ENCODE measurements at regions not wholly inside any gene's neighbourhood (a gene's known extent, or its start where the extent isn't known, plus 50 kb on each side); places are given as distances from the start of the nearest gene placed in this dataset.

GRCh38 chr4:164438321-164438720 is 315.6 kb upstream of the SMIM31 start:
- TF ChIP-seq CTCF (conservative IDR thresholded peaks at IDR 0.05; ENCODE audit: low read length) (no peak), EZH2phosphoT487 (IDR thresholded peaks at IDR 0.05; ENCODE audit: borderline replicate concordance, low read depth, low read length) (no peak)

All from OCI-LY7 (cell line).